Neural cell (in vitro differentiated cells): ENCODE measurements at regions not wholly inside any gene's neighbourhood (a gene's known extent, or its start where the extent isn't known, plus 50 kb on each side); places are given as distances from the start of the nearest gene placed in this dataset.

Source experiments
- H2AFZ ChIP-seq: fragments of 200-600, 300-800 bp; sonication (generic), shearing (Covaris generic); 2 replicates; pipeline ENCODE4 v1.6.0; 2014; ENCODE audit warnings: low read depth, mild to moderate bottlenecking, antibody characterized with exemption, low read length, moderate library complexity
- H3F3A ChIP-seq: fragments of 200-600 bp; shearing (Covaris generic); 2 replicates; pipeline ENCODE4 v1.6.1; 2016; ENCODE audit warnings: mild to moderate bottlenecking, moderate library complexity, mixed read lengths, antibody characterized with exemption, low read length; ENCODE audit not compliant: insufficient read depth, poor library complexity, severe bottlenecking
- H3K27ac ChIP-seq: fragments of 200-600, 300-800 bp; sonication (generic), shearing (Covaris generic); 2 replicates; pipeline ENCODE4 v1.5.1; 2014; ENCODE audit warnings: mild to moderate bottlenecking, low read length, moderate library complexity
- H3K27me3 ChIP-seq: fragments of 300-800, 200-600 bp; sonication (generic), shearing (Covaris generic); 2 replicates; pipeline ENCODE4 v1.6.0; 2014; ENCODE audit warnings: mild to moderate bottlenecking, low read depth, low read length, moderate library complexity; ENCODE audit not compliant: insufficient read depth
- H3K36me3 ChIP-seq: fragments of 300-800, 200-600 bp; sonication (generic), shearing (Covaris generic); 2 replicates; pipeline ENCODE4 v1.5.1; 2014; ENCODE audit warnings: mild to moderate bottlenecking, antibody characterized with exemption, low read length, moderate library complexity; ENCODE audit not compliant: insufficient read depth
- H3K4me2 ChIP-seq: fragments of 300-800, 200-600 bp; sonication (generic), shearing (Covaris generic); 2 replicates; pipeline ENCODE4 v1.6.0; 2014; ENCODE audit warnings: mild to moderate bottlenecking, low read length
- H3K4me3 ChIP-seq: fragments of 300-800, 200-600 bp; sonication (generic), shearing (Covaris generic); 2 replicates; pipeline ENCODE4 v1.5.1; 2014; ENCODE audit warnings: mild to moderate bottlenecking, low read length, moderate library complexity
- H3K79me2 ChIP-seq: fragments of 200-600 bp; shearing (Covaris generic); replicated peaks from 2 replicates; pipeline ENCODE4 v1.6.0; 2014; ENCODE audit warnings: mild to moderate bottlenecking, low read length, moderate library complexity; ENCODE audit not compliant: insufficient read depth
- H3K9ac ChIP-seq: fragments of 300-800, 200-600 bp; sonication (generic), shearing (Covaris generic); 2 replicates; pipeline ENCODE4 v1.6.1; 2016; ENCODE audit warnings: mild to moderate bottlenecking, low read length, mixed read lengths
- H3K9me2 ChIP-seq: fragments of 200-600 bp; shearing (Covaris generic); 2 replicates; pipeline ENCODE4 v1.6.1; 2016; ENCODE audit warnings: mild to moderate bottlenecking, low read length, mixed read lengths; ENCODE audit not compliant: insufficient read depth
- H3K9me3 ChIP-seq: fragments of 200-600, 300-800 bp; sonication (generic), shearing (Covaris generic); 2 replicates; pipeline ENCODE4 v1.6.1; 2016; ENCODE audit warnings: mild to moderate bottlenecking, mixed run types, low read length, moderate library complexity, mixed read lengths
- H4K20me1 ChIP-seq: fragments of 200-600 bp; shearing (Covaris generic); 2 replicates; pipeline ENCODE4 v1.6.1; 2016; ENCODE audit warnings: mild to moderate bottlenecking, mixed run types; ENCODE audit not compliant: insufficient read depth
- EP300 ChIP-seq: fragments of 450-650 bp; conservative IDR thresholded peaks from 2 replicates; pipeline ENCODE4 v1.6.1; 2014; ENCODE audit warnings: antibody characterized with exemption, mild to moderate bottlenecking, moderate library complexity; ENCODE audit not compliant: poor library complexity, severe bottlenecking
- EZH2 ChIP-seq: fragments of 200-600, 300-800 bp; shearing (Covaris generic), sonication (generic); IDR thresholded peaks from 2 replicates; pipeline ENCODE4 v1.6.1; 2014; ENCODE audit warnings: antibody characterized with exemption, low read length, borderline replicate concordance, mild to moderate bottlenecking; ENCODE audit not compliant: insufficient read depth, poor library complexity, severe bottlenecking
- MXI1 ChIP-seq: fragments of 450-650 bp; conservative IDR thresholded peaks from 2 replicates; pipeline ENCODE4 v1.6.1; 2014; ENCODE audit warnings: antibody characterized with exemption, mild to moderate bottlenecking; ENCODE audit not compliant: poor library complexity, severe bottlenecking
- POLR2AphosphoS5 ChIP-seq: IDR thresholded peaks from 2 replicates; pipeline ENCODE4 v1.6.1; 2012
- RAD21 ChIP-seq: fragments of 450-650 bp; conservative IDR thresholded peaks from 2 replicates; pipeline ENCODE4 v1.6.1; 2014; ENCODE audit warnings: antibody characterized with exemption, mild to moderate bottlenecking, moderate library complexity
- SMC3 ChIP-seq: fragments of 450-650 bp; conservative IDR thresholded peaks from 2 replicates; pipeline ENCODE4 v1.6.1; 2014; ENCODE audit warnings: antibody characterized with exemption, mild to moderate bottlenecking, moderate library complexity; ENCODE audit not compliant: poor library complexity
- TAF1 ChIP-seq: IDR thresholded peaks from 2 replicates; pipeline ENCODE4 v1.6.1; 2012; ENCODE audit warnings: low read depth
- TF ChIP-seq, protein P1 (sequence below): fragments of 450-650 bp; IDR thresholded peaks from 2 replicates; pipeline ENCODE4 v1.5.1; 2014; ENCODE audit warnings: antibody characterized with exemption, mild to moderate bottlenecking, moderate library complexity; ENCODE audit not compliant: poor library complexity, severe bottlenecking
- TF ChIP-seq, protein P2 (sequence below): IDR thresholded peaks from 2 replicates; pipeline ENCODE4 v1.6.1; 2012; ENCODE audit warnings: borderline replicate concordance

DNA sequence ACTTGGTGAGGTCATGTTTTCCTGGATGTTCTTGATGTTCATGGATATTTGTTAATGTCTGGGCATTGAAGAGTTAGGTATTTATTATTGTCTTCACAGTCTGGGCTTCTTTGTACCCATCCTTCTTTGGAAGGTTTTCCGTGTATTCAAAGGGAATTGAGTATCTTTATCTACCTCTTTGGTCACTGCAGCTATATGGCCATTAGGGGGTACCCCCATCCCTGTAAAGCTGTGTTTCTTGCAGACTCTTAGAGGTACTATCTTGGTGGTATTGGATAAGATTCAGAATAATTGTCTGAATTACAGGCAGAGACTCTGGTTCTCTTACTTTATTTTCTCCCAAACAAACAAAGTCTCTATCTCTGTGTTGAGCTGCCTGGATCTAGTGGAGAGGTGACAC is 401.6 kb upstream of the FSIP2 start:
- H3K4me2 ChIP-seq: no peak overlapping the region
- H2AFZ ChIP-seq: no peak overlapping the region
- H3K9me2 ChIP-seq: no peaks in the 10 kb centered on the region
- H3K27me3 ChIP-seq: no peaks in the 10 kb centered on the region
- no peak overlapping the region for H3K4me3 ChIP-seq
- H3K9me3 ChIP-seq: no peaks in the 10 kb centered on the region
- H3K27ac ChIP-seq: no peak overlapping the region
- TF ChIP-seq EP300 (no peak), SMC3 (no peak), POLR2AphosphoS5 (no peak), TAF1 (no peak), EZH2 (no peak), MXI1 (no peak), RAD21 (no peak)
- TF ChIP-seq, protein P1, sequence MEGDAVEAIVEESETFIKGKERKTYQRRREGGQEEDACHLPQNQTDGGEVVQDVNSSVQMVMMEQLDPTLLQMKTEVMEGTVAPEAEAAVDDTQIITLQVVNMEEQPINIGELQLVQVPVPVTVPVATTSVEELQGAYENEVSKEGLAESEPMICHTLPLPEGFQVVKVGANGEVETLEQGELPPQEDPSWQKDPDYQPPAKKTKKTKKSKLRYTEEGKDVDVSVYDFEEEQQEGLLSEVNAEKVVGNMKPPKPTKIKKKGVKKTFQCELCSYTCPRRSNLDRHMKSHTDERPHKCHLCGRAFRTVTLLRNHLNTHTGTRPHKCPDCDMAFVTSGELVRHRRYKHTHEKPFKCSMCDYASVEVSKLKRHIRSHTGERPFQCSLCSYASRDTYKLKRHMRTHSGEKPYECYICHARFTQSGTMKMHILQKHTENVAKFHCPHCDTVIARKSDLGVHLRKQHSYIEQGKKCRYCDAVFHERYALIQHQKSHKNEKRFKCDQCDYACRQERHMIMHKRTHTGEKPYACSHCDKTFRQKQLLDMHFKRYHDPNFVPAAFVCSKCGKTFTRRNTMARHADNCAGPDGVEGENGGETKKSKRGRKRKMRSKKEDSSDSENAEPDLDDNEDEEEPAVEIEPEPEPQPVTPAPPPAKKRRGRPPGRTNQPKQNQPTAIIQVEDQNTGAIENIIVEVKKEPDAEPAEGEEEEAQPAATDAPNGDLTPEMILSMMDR: no peak
- TF ChIP-seq, protein P2, sequence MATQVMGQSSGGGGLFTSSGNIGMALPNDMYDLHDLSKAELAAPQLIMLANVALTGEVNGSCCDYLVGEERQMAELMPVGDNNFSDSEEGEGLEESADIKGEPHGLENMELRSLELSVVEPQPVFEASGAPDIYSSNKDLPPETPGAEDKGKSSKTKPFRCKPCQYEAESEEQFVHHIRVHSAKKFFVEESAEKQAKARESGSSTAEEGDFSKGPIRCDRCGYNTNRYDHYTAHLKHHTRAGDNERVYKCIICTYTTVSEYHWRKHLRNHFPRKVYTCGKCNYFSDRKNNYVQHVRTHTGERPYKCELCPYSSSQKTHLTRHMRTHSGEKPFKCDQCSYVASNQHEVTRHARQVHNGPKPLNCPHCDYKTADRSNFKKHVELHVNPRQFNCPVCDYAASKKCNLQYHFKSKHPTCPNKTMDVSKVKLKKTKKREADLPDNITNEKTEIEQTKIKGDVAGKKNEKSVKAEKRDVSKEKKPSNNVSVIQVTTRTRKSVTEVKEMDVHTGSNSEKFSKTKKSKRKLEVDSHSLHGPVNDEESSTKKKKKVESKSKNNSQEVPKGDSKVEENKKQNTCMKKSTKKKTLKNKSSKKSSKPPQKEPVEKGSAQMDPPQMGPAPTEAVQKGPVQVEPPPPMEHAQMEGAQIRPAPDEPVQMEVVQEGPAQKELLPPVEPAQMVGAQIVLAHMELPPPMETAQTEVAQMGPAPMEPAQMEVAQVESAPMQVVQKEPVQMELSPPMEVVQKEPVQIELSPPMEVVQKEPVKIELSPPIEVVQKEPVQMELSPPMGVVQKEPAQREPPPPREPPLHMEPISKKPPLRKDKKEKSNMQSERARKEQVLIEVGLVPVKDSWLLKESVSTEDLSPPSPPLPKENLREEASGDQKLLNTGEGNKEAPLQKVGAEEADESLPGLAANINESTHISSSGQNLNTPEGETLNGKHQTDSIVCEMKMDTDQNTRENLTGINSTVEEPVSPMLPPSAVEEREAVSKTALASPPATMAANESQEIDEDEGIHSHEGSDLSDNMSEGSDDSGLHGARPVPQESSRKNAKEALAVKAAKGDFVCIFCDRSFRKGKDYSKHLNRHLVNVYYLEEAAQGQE: no peak
- H3K36me3 ChIP-seq: no peaks in the 10 kb centered on the region
- H3K9ac ChIP-seq: no peak overlapping the region
- no peaks in the 10 kb centered on the region for H3K79me2 ChIP-seq
- no peaks in the 10 kb centered on the region for H3F3A ChIP-seq
- H4K20me1 ChIP-seq: no peaks in the 10 kb centered on the region

DNA sequence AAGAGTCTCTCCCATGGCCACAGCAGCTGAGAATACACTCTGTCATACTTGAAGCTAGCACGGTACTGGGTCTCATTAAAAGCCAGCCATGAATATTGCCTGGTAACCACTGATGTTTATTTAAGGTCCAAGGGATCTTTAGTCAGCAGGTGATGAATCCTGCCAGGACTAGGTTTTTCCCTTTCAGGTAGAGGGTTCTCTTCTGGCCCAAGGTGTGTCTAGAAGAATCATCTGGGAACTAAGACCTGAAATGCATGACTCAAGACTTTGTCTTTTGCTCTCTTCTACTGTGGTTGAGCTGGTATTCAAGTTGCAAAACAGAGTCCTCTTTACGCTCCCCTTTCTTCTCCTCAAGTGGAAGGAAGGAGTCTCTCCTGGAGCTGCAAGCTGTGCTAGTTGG is 400.5 kb upstream of the FSIP2 start:
- Histone ChIP-seq H3K36me3 (no peaks in the 10 kb centered on the region), H3K4me3 (no peak overlapping the region), H3F3A (no peaks in the 10 kb centered on the region), H3K9ac (no peak overlapping the region), H3K27me3 (no peaks in the 10 kb centered on the region), H3K27ac (no peak overlapping the region), H3K9me3 (no peaks in the 10 kb centered on the region), H2AFZ (no peak overlapping the region), H3K9me2 (no peaks in the 10 kb centered on the region), H4K20me1 (no peaks in the 10 kb centered on the region), H3K79me2 (no peaks in the 10 kb centered on the region), H3K4me2 (no peak overlapping the region)
- TF ChIP-seq SMC3 (no peak), EZH2 (no peak)

DNA sequence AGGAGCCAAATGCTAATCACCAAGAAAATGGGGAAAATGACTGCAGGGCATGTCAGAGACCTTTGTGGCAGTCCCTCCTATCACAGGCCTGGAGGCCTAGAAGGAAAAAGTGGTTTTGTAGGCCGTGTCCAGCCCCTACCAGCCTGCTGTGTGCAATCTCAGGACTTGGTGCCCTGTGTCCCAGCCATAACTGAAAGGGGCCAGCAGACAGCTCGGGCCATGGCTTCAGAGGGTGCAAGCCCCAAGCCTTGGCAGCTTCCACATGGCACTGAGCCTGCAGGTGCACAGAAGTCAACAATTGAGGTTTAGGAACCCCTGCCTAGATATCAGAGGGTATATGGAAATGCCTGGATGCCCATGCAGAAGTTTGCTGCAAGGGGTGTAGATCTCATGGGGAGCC is 391.2 kb upstream of the FSIP2 start:
- H3K27me3 ChIP-seq: no peaks in the 10 kb centered on the region
- TF ChIP-seq POLR2AphosphoS5: no peak
- TF ChIP-seq, protein P1: no peak

More for the DNA sequence above, 391.2 kb upstream of the FSIP2 start:
- no peak overlapping the region for H3K4me2 ChIP-seq
- no peak overlapping the region for H3K4me3 ChIP-seq
- H3K9ac ChIP-seq: no peak overlapping the region
- no peaks in the 10 kb centered on the region for H3F3A ChIP-seq
- no peaks in the 10 kb centered on the region for H3K9me3 ChIP-seq
- H3K36me3 ChIP-seq: no peaks in the 10 kb centered on the region
- no peaks in the 10 kb centered on the region for H3K9me2 ChIP-seq
- no peak overlapping the region for H3K27ac ChIP-seq
- no peaks in the 10 kb centered on the region for H3K79me2 ChIP-seq
- H2AFZ ChIP-seq: no peak overlapping the region
- no peaks in the 10 kb centered on the region for H4K20me1 ChIP-seq
